H9 (cell line): ENCODE measurements at regions not wholly inside any gene's neighbourhood (a gene's known extent, or its start where the extent isn't known, plus 50 kb on each side); places are given as distances from the start of the nearest gene placed in this dataset.

ENCODE experiments used
- DNase-seq: peaks from one replicate; pipeline ENCODE4 v3.0.0-alpha.2; 2017
- H2AFZ ChIP-seq: one replicate; pipeline ENCODE4 v1.6.1; 2013; ENCODE audit warnings: mild to moderate bottlenecking, low read length, control low read depth, moderate library complexity
- H2AK5ac ChIP-seq: 2 replicates; pipeline ENCODE4 v1.6.1; 2013; ENCODE audit warnings: low read length, control low read depth, mixed read lengths; ENCODE audit not compliant: insufficient read length
- H2BK120ac ChIP-seq: one replicate; pipeline ENCODE4 v1.6.1; 2013; ENCODE audit warnings: low read depth, mild to moderate bottlenecking, low read length, control low read depth, inconsistent platforms; ENCODE audit not compliant: poor library complexity, severe bottlenecking
- H2BK12ac ChIP-seq: 2 replicates; pipeline ENCODE4 v1.6.1; 2013; ENCODE audit warnings: low read length, control low read depth, mixed read lengths, low read depth; ENCODE audit not compliant: insufficient read length
- H2BK15ac ChIP-seq: 2 replicates; pipeline ENCODE4 v1.6.1; 2013; ENCODE audit warnings: low read depth, low read length, control low read depth
- H2BK20ac ChIP-seq: one replicate; pipeline ENCODE4 v1.6.1; 2013; ENCODE audit warnings: low read depth, mild to moderate bottlenecking, low read length, control low read depth, inconsistent platforms; ENCODE audit not compliant: poor library complexity, severe bottlenecking
- H2BK5ac ChIP-seq: 2 replicates; pipeline ENCODE4 v1.6.1; 2013; ENCODE audit warnings: low read length, control low read depth, mixed read lengths; ENCODE audit not compliant: insufficient read length
- H3K14ac ChIP-seq: 2 replicates; pipeline ENCODE4 v1.6.1; 2013; ENCODE audit warnings: low read length, control low read depth; ENCODE audit not compliant: insufficient read depth
- H3K18ac ChIP-seq: 2 replicates; pipeline ENCODE4 v1.6.1; 2013; ENCODE audit warnings: low read depth, mild to moderate bottlenecking, mixed read lengths, low read length, control low read depth; ENCODE audit not compliant: insufficient read length
- H3K23ac ChIP-seq: 2 replicates; pipeline ENCODE4 v1.6.1; 2013; ENCODE audit warnings: low read length, control low read depth, mixed read lengths, low read depth; ENCODE audit not compliant: insufficient read length
- H3K23me2 ChIP-seq: 2 replicates; pipeline ENCODE4 v1.6.1; 2013; ENCODE audit warnings: low read depth, mild to moderate bottlenecking, mixed read lengths, low read length, control low read depth; ENCODE audit not compliant: insufficient read length, poor library complexity, severe bottlenecking
- H3K27ac ChIP-seq: 2 replicates; pipeline ENCODE4 v1.5.1; 2013; ENCODE audit warnings: low read length, control low read depth, mixed read lengths, low read depth; ENCODE audit not compliant: insufficient read length
- H3K27me3 ChIP-seq: 2 replicates; pipeline ENCODE4 v1.6.1; 2013; ENCODE audit warnings: low read length, control low read depth, inconsistent platforms; ENCODE audit not compliant: insufficient read depth
- H3K4ac ChIP-seq: 2 replicates; pipeline ENCODE4 v1.6.1; 2013; ENCODE audit warnings: low read depth, mild to moderate bottlenecking, control low read depth, inconsistent platforms, low read length, moderate library complexity
- H3K4me1 ChIP-seq: 2 replicates; pipeline ENCODE4 v1.6.1; 2013; ENCODE audit warnings: low read length, control low read depth, inconsistent platforms; ENCODE audit not compliant: insufficient read depth
- H3K4me2 ChIP-seq: 2 replicates; pipeline ENCODE4 v1.6.1; 2013; ENCODE audit warnings: low read length, control low read depth, mixed read lengths; ENCODE audit not compliant: insufficient read length, insufficient read depth
- H3K56ac ChIP-seq: 2 replicates; pipeline ENCODE4 v1.6.1; 2013; ENCODE audit warnings: low read depth, mild to moderate bottlenecking, mixed read lengths, low read length, control low read depth; ENCODE audit not compliant: insufficient read length
- H3K79me1 ChIP-seq: 2 replicates; pipeline ENCODE4 v1.6.1; 2013; ENCODE audit warnings: low read depth, mild to moderate bottlenecking, moderate library complexity, low read length, control low read depth, inconsistent platforms; ENCODE audit not compliant: insufficient read depth, poor library complexity, severe bottlenecking
- H3K79me2 ChIP-seq: 2 replicates; pipeline ENCODE4 v1.6.1; 2013; ENCODE audit warnings: low read length, control low read depth, inconsistent platforms; ENCODE audit not compliant: insufficient read depth
- H3K9ac ChIP-seq: 2 replicates; pipeline ENCODE4 v1.6.1; 2013; ENCODE audit warnings: low read length, control low read depth, mixed read lengths; ENCODE audit not compliant: insufficient read length; ENCODE audit errors: extremely low read depth
- H3K9me3 ChIP-seq: one replicate; pipeline ENCODE4 v1.6.1; 2013; ENCODE audit warnings: low read depth, low read length, inconsistent platforms; ENCODE audit not compliant: control insufficient read depth
- H3T11ph ChIP-seq: one replicate; pipeline ENCODE4 v1.6.1; 2013; ENCODE audit warnings: mild to moderate bottlenecking, low read length, control low read depth, inconsistent platforms
- H4K20me1 ChIP-seq: one replicate; pipeline ENCODE4 v1.6.1; 2013; ENCODE audit not compliant: control insufficient read depth, insufficient read length, insufficient read depth
- H4K5ac ChIP-seq: 2 replicates; pipeline ENCODE4 v1.6.1; 2013; ENCODE audit warnings: low read depth, mild to moderate bottlenecking, mixed read lengths, low read length, control low read depth; ENCODE audit not compliant: insufficient read length
- H4K8ac ChIP-seq: replicated peaks from 2 replicates; pipeline ENCODE4 v1.6.1; 2013; ENCODE audit warnings: low read length, control low read depth, mixed read lengths, low read depth; ENCODE audit not compliant: insufficient read length
- H4K91ac ChIP-seq: 2 replicates; pipeline ENCODE4 v1.6.1; 2013; ENCODE audit warnings: low read depth, mild to moderate bottlenecking, moderate library complexity, mixed read lengths, low read length, control low read depth; ENCODE audit not compliant: insufficient read length
- H3K27ac Mint-ChIP-seq, 3 experiments: 2 replicates in 2 of 3; 3 replicates in 1 of 3; pipeline ENCODE4 v1.8.0; 2020 to 2021; ENCODE audit warnings: mixed read lengths in 3 of 3, mild to moderate bottlenecking in 1 of 3, moderate library complexity in 1 of 3
- H3K27me3 Mint-ChIP-seq: 2 replicates; pipeline ENCODE4 v1.8.0; 2021; ENCODE audit warnings: low read depth, mild to moderate bottlenecking, moderate library complexity, mixed read lengths
- H3K36me3 Mint-ChIP-seq, 3 experiments: 2 replicates in 2 of 3; 3 replicates in 1 of 3; pipeline ENCODE4 v1.8.0; 2020 to 2021; ENCODE audit warnings: low read depth in 3 of 3, mixed read lengths in 3 of 3; ENCODE audit not compliant: insufficient read depth in 1 of 3
- H3K4me1 Mint-ChIP-seq, 2 experiments: 2 replicates each; pipeline ENCODE4 v1.8.0; 2020; ENCODE audit warnings: mixed read lengths in 2 of 2
- H3K4me3 Mint-ChIP-seq, 2 experiments: 2 replicates in 1 of 2; 3 replicates in 1 of 2; pipeline ENCODE4 v1.8.0; 2020 to 2021; ENCODE audit warnings: mild to moderate bottlenecking in 2 of 2, mixed read lengths in 2 of 2, moderate library complexity in 1 of 2
- H3K9me3 Mint-ChIP-seq, 2 experiments: 2 replicates in 1 of 2; 3 replicates in 1 of 2; pipeline ENCODE4 v1.8.0; 2020; ENCODE audit warnings: mild to moderate bottlenecking in 2 of 2, mixed read lengths in 2 of 2, moderate library complexity in 1 of 2
- WGBS: extraction: QIAGEN DNeasy Blood & Tissue Kit; methylation state at CpG from one replicate; pipeline ENCODE4 v1.1.7; 2013; ENCODE audit warnings: missing lambda C conversion rate, low lambda C conversion rate, mixed read lengths; ENCODE audit not compliant: insufficient read length; ENCODE audit errors: extremely low coverage; 5-methylcytosine and 5-hydroxymethylcytosine counted together
- TF ChIP-seq, protein P1 (sequence below): fragments of 200-600 bp; sonication (generic); conservative IDR thresholded peaks from 3 replicates; pipeline ENCODE4 v1.8.0; 2021; ENCODE audit warnings: antibody characterized with exemption, mild to moderate bottlenecking

DNA sequence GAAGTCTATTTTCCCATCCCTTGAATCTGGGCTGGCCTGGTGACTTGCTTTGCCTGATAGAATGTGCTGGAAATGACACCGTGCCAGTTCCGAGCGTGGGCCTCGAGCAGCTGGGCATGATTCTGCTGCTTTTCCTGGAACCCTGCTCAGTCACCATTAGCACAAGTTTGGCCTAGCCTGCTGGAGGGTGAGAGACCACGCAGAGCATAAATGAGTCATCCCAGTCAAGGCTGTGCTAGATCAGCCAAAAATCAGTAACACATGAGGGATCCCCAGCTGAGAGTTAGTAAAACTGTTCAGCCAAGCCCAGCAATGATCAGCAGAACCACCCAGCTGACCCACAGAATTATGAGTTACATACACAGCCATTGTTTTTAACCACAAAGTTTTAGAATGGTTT lies 74.8 kb upstream of the TOP1 start:
- H2BK15ac ChIP-seq: no peak overlapping the region
- H3K4me2 ChIP-seq: no peak overlapping the region
- WGBS: no CpG with 5 or more reads among the region's 5 CpGs
- H4K8ac ChIP-seq: no peak overlapping the region
- no peak overlapping the region for H4K5ac ChIP-seq
- no peak overlapping the region for H3K27ac ChIP-seq
- H4K20me1 ChIP-seq: no peaks in the 10 kb centered on the region
- H3K23ac ChIP-seq: no peak overlapping the region
- no peak overlapping the region for H2AK5ac ChIP-seq
- no peak overlapping the region for H4K91ac ChIP-seq
- H2BK5ac ChIP-seq: no peak overlapping the region
- H2BK120ac ChIP-seq: no peak overlapping the region
- DNase-seq: no peak
- no peak overlapping the region for H3K4ac ChIP-seq
- H3K23me2 ChIP-seq: no peaks in the 10 kb centered on the region
- Mint-ChIP-seq H3K27ac (no peak overlapping the region), H3K4me1 (peaks cover 3 to 10% of the 10 kb centered on the region in 2 experiments; a peak in 3 of 4 replicates), H3K9me3 (peaks cover 3 to 8% of the 10 kb centered on the region in 2 experiments; a peak in 2 of 5 replicates), H3K4me3 (no peak overlapping the region), H3K27me3 (peaks cover 8% of the 10 kb centered on the region), H3K36me3 (no peaks in the 10 kb centered on the region)
- TF ChIP-seq, protein P1, sequence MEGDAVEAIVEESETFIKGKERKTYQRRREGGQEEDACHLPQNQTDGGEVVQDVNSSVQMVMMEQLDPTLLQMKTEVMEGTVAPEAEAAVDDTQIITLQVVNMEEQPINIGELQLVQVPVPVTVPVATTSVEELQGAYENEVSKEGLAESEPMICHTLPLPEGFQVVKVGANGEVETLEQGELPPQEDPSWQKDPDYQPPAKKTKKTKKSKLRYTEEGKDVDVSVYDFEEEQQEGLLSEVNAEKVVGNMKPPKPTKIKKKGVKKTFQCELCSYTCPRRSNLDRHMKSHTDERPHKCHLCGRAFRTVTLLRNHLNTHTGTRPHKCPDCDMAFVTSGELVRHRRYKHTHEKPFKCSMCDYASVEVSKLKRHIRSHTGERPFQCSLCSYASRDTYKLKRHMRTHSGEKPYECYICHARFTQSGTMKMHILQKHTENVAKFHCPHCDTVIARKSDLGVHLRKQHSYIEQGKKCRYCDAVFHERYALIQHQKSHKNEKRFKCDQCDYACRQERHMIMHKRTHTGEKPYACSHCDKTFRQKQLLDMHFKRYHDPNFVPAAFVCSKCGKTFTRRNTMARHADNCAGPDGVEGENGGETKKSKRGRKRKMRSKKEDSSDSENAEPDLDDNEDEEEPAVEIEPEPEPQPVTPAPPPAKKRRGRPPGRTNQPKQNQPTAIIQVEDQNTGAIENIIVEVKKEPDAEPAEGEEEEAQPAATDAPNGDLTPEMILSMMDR: no peak
- H3K18ac ChIP-seq: no peak overlapping the region
- no peak overlapping the region for H3K14ac ChIP-seq
- no peaks in the 10 kb centered on the region for H3K27me3 ChIP-seq
- H3K4me1 ChIP-seq: no peaks in the 10 kb centered on the region
- H3K9ac ChIP-seq: no peak overlapping the region
- no peak overlapping the region for H3T11ph ChIP-seq
- H3K79me2 ChIP-seq: no peaks in the 10 kb centered on the region
- H2BK20ac ChIP-seq: no peak overlapping the region
- no peak overlapping the region for H2AFZ ChIP-seq
- no peaks in the 10 kb centered on the region for H3K9me3 ChIP-seq
- no peak overlapping the region for H2BK12ac ChIP-seq
- H3K56ac ChIP-seq: no peak overlapping the region
- H3K79me1 ChIP-seq: no peaks in the 10 kb centered on the region
